H9 (cell line): ENCODE measurements at regions not wholly inside any gene's neighbourhood (a gene's known extent, or its start where the extent isn't known, plus 50 kb on each side); places are given as distances from the start of the nearest gene placed in this dataset.

Experiments used
- DNase-seq: peaks from one replicate; pipeline ENCODE4 v3.0.0-alpha.2; 2017
- H2AFZ ChIP-seq: one replicate; pipeline ENCODE4 v1.6.1; 2013; ENCODE audit warnings: mild to moderate bottlenecking, low read length, control low read depth, moderate library complexity
- H2AK5ac ChIP-seq: 2 replicates; pipeline ENCODE4 v1.6.1; 2013; ENCODE audit warnings: low read length, control low read depth, mixed read lengths; ENCODE audit not compliant: insufficient read length
- H2BK120ac ChIP-seq: one replicate; pipeline ENCODE4 v1.6.1; 2013; ENCODE audit warnings: low read depth, mild to moderate bottlenecking, low read length, control low read depth, inconsistent platforms; ENCODE audit not compliant: poor library complexity, severe bottlenecking
- H2BK12ac ChIP-seq: 2 replicates; pipeline ENCODE4 v1.6.1; 2013; ENCODE audit warnings: low read length, control low read depth, mixed read lengths, low read depth; ENCODE audit not compliant: insufficient read length
- H2BK15ac ChIP-seq: 2 replicates; pipeline ENCODE4 v1.6.1; 2013; ENCODE audit warnings: low read depth, low read length, control low read depth
- H2BK20ac ChIP-seq: one replicate; pipeline ENCODE4 v1.6.1; 2013; ENCODE audit warnings: low read depth, mild to moderate bottlenecking, low read length, control low read depth, inconsistent platforms; ENCODE audit not compliant: poor library complexity, severe bottlenecking
- H2BK5ac ChIP-seq: 2 replicates; pipeline ENCODE4 v1.6.1; 2013; ENCODE audit warnings: low read length, control low read depth, mixed read lengths; ENCODE audit not compliant: insufficient read length
- H3K14ac ChIP-seq: 2 replicates; pipeline ENCODE4 v1.6.1; 2013; ENCODE audit warnings: low read length, control low read depth; ENCODE audit not compliant: insufficient read depth
- H3K18ac ChIP-seq: 2 replicates; pipeline ENCODE4 v1.6.1; 2013; ENCODE audit warnings: low read depth, mild to moderate bottlenecking, mixed read lengths, low read length, control low read depth; ENCODE audit not compliant: insufficient read length
- H3K23ac ChIP-seq: 2 replicates; pipeline ENCODE4 v1.6.1; 2013; ENCODE audit warnings: low read length, control low read depth, mixed read lengths, low read depth; ENCODE audit not compliant: insufficient read length
- H3K23me2 ChIP-seq: 2 replicates; pipeline ENCODE4 v1.6.1; 2013; ENCODE audit warnings: low read depth, mild to moderate bottlenecking, mixed read lengths, low read length, control low read depth; ENCODE audit not compliant: insufficient read length, poor library complexity, severe bottlenecking
- H3K27ac ChIP-seq: 2 replicates; pipeline ENCODE4 v1.5.1; 2013; ENCODE audit warnings: low read length, control low read depth, mixed read lengths, low read depth; ENCODE audit not compliant: insufficient read length
- H3K27me3 ChIP-seq: 2 replicates; pipeline ENCODE4 v1.6.1; 2013; ENCODE audit warnings: low read length, control low read depth, inconsistent platforms; ENCODE audit not compliant: insufficient read depth
- H3K4ac ChIP-seq: 2 replicates; pipeline ENCODE4 v1.6.1; 2013; ENCODE audit warnings: low read depth, mild to moderate bottlenecking, control low read depth, inconsistent platforms, low read length, moderate library complexity
- H3K4me1 ChIP-seq: 2 replicates; pipeline ENCODE4 v1.6.1; 2013; ENCODE audit warnings: low read length, control low read depth, inconsistent platforms; ENCODE audit not compliant: insufficient read depth
- H3K4me2 ChIP-seq: 2 replicates; pipeline ENCODE4 v1.6.1; 2013; ENCODE audit warnings: low read length, control low read depth, mixed read lengths; ENCODE audit not compliant: insufficient read length, insufficient read depth
- H3K56ac ChIP-seq: 2 replicates; pipeline ENCODE4 v1.6.1; 2013; ENCODE audit warnings: low read depth, mild to moderate bottlenecking, mixed read lengths, low read length, control low read depth; ENCODE audit not compliant: insufficient read length
- H3K79me1 ChIP-seq: 2 replicates; pipeline ENCODE4 v1.6.1; 2013; ENCODE audit warnings: low read depth, mild to moderate bottlenecking, moderate library complexity, low read length, control low read depth, inconsistent platforms; ENCODE audit not compliant: insufficient read depth, poor library complexity, severe bottlenecking
- H3K79me2 ChIP-seq: 2 replicates; pipeline ENCODE4 v1.6.1; 2013; ENCODE audit warnings: low read length, control low read depth, inconsistent platforms; ENCODE audit not compliant: insufficient read depth
- H3K9ac ChIP-seq: 2 replicates; pipeline ENCODE4 v1.6.1; 2013; ENCODE audit warnings: low read length, control low read depth, mixed read lengths; ENCODE audit not compliant: insufficient read length; ENCODE audit errors: extremely low read depth
- H3K9me3 ChIP-seq: one replicate; pipeline ENCODE4 v1.6.1; 2013; ENCODE audit warnings: low read depth, low read length, inconsistent platforms; ENCODE audit not compliant: control insufficient read depth
- H3T11ph ChIP-seq: one replicate; pipeline ENCODE4 v1.6.1; 2013; ENCODE audit warnings: mild to moderate bottlenecking, low read length, control low read depth, inconsistent platforms
- H4K20me1 ChIP-seq: one replicate; pipeline ENCODE4 v1.6.1; 2013; ENCODE audit not compliant: control insufficient read depth, insufficient read length, insufficient read depth
- H4K5ac ChIP-seq: 2 replicates; pipeline ENCODE4 v1.6.1; 2013; ENCODE audit warnings: low read depth, mild to moderate bottlenecking, mixed read lengths, low read length, control low read depth; ENCODE audit not compliant: insufficient read length
- H4K8ac ChIP-seq: replicated peaks from 2 replicates; pipeline ENCODE4 v1.6.1; 2013; ENCODE audit warnings: low read length, control low read depth, mixed read lengths, low read depth; ENCODE audit not compliant: insufficient read length
- H4K91ac ChIP-seq: 2 replicates; pipeline ENCODE4 v1.6.1; 2013; ENCODE audit warnings: low read depth, mild to moderate bottlenecking, moderate library complexity, mixed read lengths, low read length, control low read depth; ENCODE audit not compliant: insufficient read length
- H3K27ac Mint-ChIP-seq, 3 experiments: 2 replicates in 2 of 3; 3 replicates in 1 of 3; pipeline ENCODE4 v1.8.0; 2020 to 2021; ENCODE audit warnings: mixed read lengths in 3 of 3, mild to moderate bottlenecking in 1 of 3, moderate library complexity in 1 of 3
- H3K27me3 Mint-ChIP-seq: 2 replicates; pipeline ENCODE4 v1.8.0; 2021; ENCODE audit warnings: low read depth, mild to moderate bottlenecking, moderate library complexity, mixed read lengths
- H3K36me3 Mint-ChIP-seq, 3 experiments: 2 replicates in 2 of 3; 3 replicates in 1 of 3; pipeline ENCODE4 v1.8.0; 2020 to 2021; ENCODE audit warnings: low read depth in 3 of 3, mixed read lengths in 3 of 3; ENCODE audit not compliant: insufficient read depth in 1 of 3
- H3K4me1 Mint-ChIP-seq, 2 experiments: 2 replicates each; pipeline ENCODE4 v1.8.0; 2020; ENCODE audit warnings: mixed read lengths in 2 of 2
- H3K4me3 Mint-ChIP-seq, 2 experiments: 2 replicates in 1 of 2; 3 replicates in 1 of 2; pipeline ENCODE4 v1.8.0; 2020 to 2021; ENCODE audit warnings: mild to moderate bottlenecking in 2 of 2, mixed read lengths in 2 of 2, moderate library complexity in 1 of 2
- H3K9me3 Mint-ChIP-seq, 2 experiments: 2 replicates in 1 of 2; 3 replicates in 1 of 2; pipeline ENCODE4 v1.8.0; 2020; ENCODE audit warnings: mild to moderate bottlenecking in 2 of 2, mixed read lengths in 2 of 2, moderate library complexity in 1 of 2
- CTCF ChIP-seq: fragments of 200-600 bp; sonication (generic); conservative IDR thresholded peaks from 3 replicates; pipeline ENCODE4 v1.8.0; 2021; ENCODE audit warnings: antibody characterized with exemption, mild to moderate bottlenecking
- WGBS: extraction: QIAGEN DNeasy Blood & Tissue Kit; methylation state at CpG from one replicate; pipeline ENCODE4 v1.1.7; 2013; ENCODE audit warnings: missing lambda C conversion rate, low lambda C conversion rate, mixed read lengths; ENCODE audit not compliant: insufficient read length; ENCODE audit errors: extremely low coverage; 5-methylcytosine and 5-hydroxymethylcytosine counted together

- no peak overlapping the region for H3K14ac ChIP-seq
- no peak overlapping the region for H3T11ph ChIP-seq
- no peaks in the 10 kb centered on the region for H3K79me1 ChIP-seq
- Mint-ChIP-seq H3K27ac (peak overlapping the region in 1 of 3 experiments; percentile 92; a peak in 2 of 7 replicates), H3K9me3 (no peaks in the 10 kb centered on the region), H3K4me3 (no peak overlapping the region), H3K36me3 (no peaks in the 10 kb centered on the region), H3K4me1 (peaks cover 5 to 12% of the 10 kb centered on the region in 2 experiments), H3K27me3 (no peaks in the 10 kb centered on the region)
- H4K8ac ChIP-seq, result no peak overlapping the region
- H3K4me1 ChIP-seq, result peaks cover 3% of the 10 kb centered on the region; the same call in 1 of the 2 replicates
- H4K91ac ChIP-seq, result no peak overlapping the region
- H4K20me1 ChIP-seq, result no peaks in the 10 kb centered on the region
- no peak overlapping the region for H2BK15ac ChIP-seq
- H2BK120ac ChIP-seq, result no peak overlapping the region
- H3K27ac ChIP-seq, result no peak overlapping the region
- H3K79me2 ChIP-seq, result no peaks in the 10 kb centered on the region
- no peaks in the 10 kb centered on the region for H3K9me3 ChIP-seq
- no peak overlapping the region for H3K9ac ChIP-seq
- H2AK5ac ChIP-seq, result no peak overlapping the region
- TF ChIP-seq CTCF, result no peak
- H3K23ac ChIP-seq, result no peak overlapping the region
- no peak overlapping the region for H2AFZ ChIP-seq
- no peak overlapping the region for H3K56ac ChIP-seq
- no peak overlapping the region for H4K5ac ChIP-seq
- H3K4ac ChIP-seq, result no peak overlapping the region
- no peak overlapping the region for H3K4me2 ChIP-seq
- no peak overlapping the region for H3K18ac ChIP-seq
- H2BK20ac ChIP-seq, result no peak overlapping the region
- DNase-seq, result no peak
- H2BK5ac ChIP-seq, result no peak overlapping the region
- H3K23me2 ChIP-seq, result no peaks in the 10 kb centered on the region
- H3K27me3 ChIP-seq, result no peaks in the 10 kb centered on the region
- WGBS, result no CpG with 5 or more reads among the region's 26 CpGs
- no peak overlapping the region for H2BK12ac ChIP-seq
These were observed 65.2 kb upstream of the CTDP1 start for GRCh38 chr18:79614211-79614955.
